HepG2 (cell line): ENCODE measurements at regions not wholly inside any gene's neighbourhood (a gene's known extent, or its start where the extent isn't known, plus 50 kb on each side); places are given as distances from the start of the nearest gene placed in this dataset.

Experiments
- ATAC-seq: fragments of 200-7000 bp; cut with Tn5 transposase; 3 replicates; pipeline ENCODE4 v1.9.1; 2020; ENCODE audit warnings: mild to moderate bottlenecking, moderate library complexity
- BruUV-seq: library from RNA; stranded (reverse); fragments of 400-500 nt; replicated peaks from 2 replicates; lab custom pipeline; 2021; lab: Mats Ljungman, UMichigan
- CTCF ChIA-PET: fragments of 300-600 bp; formaldehyde crosslinking; extraction: SDS; loops from one replicate; lab custom pipeline; 2021; ENCODE audit warnings: low total read pairs, inconsistent platforms, low intra/inter-chr PET ratio; lab: Yijun Ruan, JAX
- POLR2A ChIA-PET: fragments of 350-600 bp; sonication (Branson Sonifier 250); formaldehyde crosslinking; loops from one replicate; lab custom pipeline; 2020; ENCODE audit warnings: antibody characterized with exemption, inconsistent platforms; lab: Yijun Ruan, JAX
- DNase-seq: peaks from one replicate; pipeline ENCODE4 v3.0.0-alpha.2; 2015; ENCODE audit warnings: low spot score
- FAIRE-seq: peaks from 3 replicates; lab custom pipeline; 2011; peaks lifted over from hg19 to GRCh38; lab: Jason Lieb, UNC
- H2AFZ ChIP-seq: one replicate; pipeline ENCODE4 v1.6.1; 2011; ENCODE audit warnings: low read length, inconsistent platforms
- H3K27ac ChIP-seq: fragments of 300-600 bp; 3 replicates; pipeline ENCODE4 v1.8.0; 2011; ENCODE audit warnings: mixed run types, mild to moderate bottlenecking, mixed read lengths, low read length, inconsistent platforms; ENCODE audit not compliant: insufficient read depth; ENCODE audit errors: extremely low read length
- H3K27me3 ChIP-seq, 2 experiments: fragments of 200-600 bp in 1 of 2; 2 replicates in 1 of 2; 3 replicates in 1 of 2; pipeline versions ENCODE4 v1.6.0 to v1.8.0; 2011; ENCODE audit warnings: low read length in 2 of 2, mild to moderate bottlenecking in 2 of 2, moderate library complexity in 2 of 2, inconsistent platforms in 1 of 2; ENCODE audit not compliant: insufficient read depth in 2 of 2, control insufficient read depth in 1 of 2
- H3K36me3 ChIP-seq, 2 experiments: fragments of 200-600 bp in 1 of 2; replicated peaks in 1 of 2; 2 replicates in 1 of 2; 3 replicates in 1 of 2; pipeline versions ENCODE4 v1.5.1 to v1.8.0; 2011; ENCODE audit warnings: low read length in 2 of 2, inconsistent platforms in 1 of 2; ENCODE audit not compliant: insufficient read depth in 2 of 2, control insufficient read depth in 1 of 2
- H3K4me1 ChIP-seq: 2 replicates; pipeline ENCODE4 v1.5.1; 2012; ENCODE audit warnings: low read length, inconsistent platforms; ENCODE audit not compliant: insufficient read depth
- H3K4me2 ChIP-seq: 2 replicates; pipeline ENCODE4 v1.6.0; 2011; ENCODE audit warnings: low read depth, low read length, inconsistent platforms
- H3K4me3 ChIP-seq, 3 experiments: fragments of 200-600 bp in 1 of 3; sonication (generic), shearing (Covaris generic) in 1 of 3; replicated peaks in 1 of 3; 2 replicates each; pipeline ENCODE4 v1.5.1; 2011 to 2016; ENCODE audit warnings: low read length in 3 of 3, inconsistent platforms in 2 of 3, low read depth in 2 of 3, mild to moderate bottlenecking in 2 of 3, control low read depth in 1 of 3, mixed read lengths in 1 of 3; ENCODE audit not compliant: insufficient read depth in 1 of 3
- H3K79me2 ChIP-seq: one replicate; pipeline ENCODE4 v1.6.1; 2011; ENCODE audit warnings: low read length, inconsistent platforms; ENCODE audit not compliant: insufficient read depth
- H3K9ac ChIP-seq: 2 replicates; pipeline ENCODE4 v1.6.0; 2011; ENCODE audit warnings: mild to moderate bottlenecking, low read depth, low read length, inconsistent platforms; ENCODE audit not compliant: insufficient read depth
- H3K9me3 ChIP-seq: 2 replicates; pipeline ENCODE4 v1.5.1; 2012; ENCODE audit warnings: mild to moderate bottlenecking, low read length
- H4K20me1 ChIP-seq: 2 replicates; pipeline ENCODE4 v1.6.0; 2011; ENCODE audit warnings: inconsistent platforms, mild to moderate bottlenecking, low read length, moderate library complexity; ENCODE audit not compliant: insufficient read depth
- IRF9 ChIP-seq: sonication (generic); formaldehyde crosslinking; IDR thresholded peaks from 2 replicates; pipeline ENCODE4 v1.8.0; 2022; ENCODE audit warnings: missing genetic modification reagents, mild to moderate bottlenecking, borderline replicate concordance
- PAF1 ChIP-seq: IDR thresholded peaks from 2 replicates; pipeline ENCODE4 v1.6.1; 2016; ENCODE audit warnings: missing genetic modification reagents, missing compliant biosample characterization
- TFAP4 ChIP-seq: sonication (generic); IDR thresholded peaks from 2 replicates; pipeline ENCODE4 v1.6.1; 2016; ENCODE audit warnings: low read depth, borderline replicate concordance
- ZBED4 ChIP-seq: sonication (generic); formaldehyde crosslinking; IDR thresholded peaks from 2 replicates; pipeline ENCODE4 v1.4.0; 2020; ENCODE audit warnings: missing genetic modification reagents, borderline replicate concordance
- ZFX ChIP-seq: sonication (generic); formaldehyde crosslinking; IDR thresholded peaks from 2 replicates; pipeline ENCODE4 v1.4.0; 2020; ENCODE audit warnings: mild to moderate bottlenecking, low read depth, missing genetic modification reagents, moderate library complexity
- in situ Hi-C: cut with HindIII; loops from 2 replicates; pipeline ENCODE4 v1.10.0; 2017; ENCODE audit warnings: low pct_unique_long_range_greater_than_20kb; ENCODE audit not compliant: extremely low pct_ligation_motif_present
- intact Hi-C: fragments of 100-400 bp; cut with micrococcal nuclease; formaldehyde crosslinking; loops from one replicate; pipeline ENCODE4 v1.10.0; 2022; ENCODE audit not compliant: unreplicated experiment

GRCh38 chr4:31037703-31038102 is 317.5 kb downstream of the PCDH7 start:
- no peaks in the 10 kb centered on the region for H3K79me2 ChIP-seq
- in situ Hi-C loops, result no loop called here
- H3K9ac ChIP-seq, result no peak overlapping the region
- no peaks in the 10 kb centered on the region for H3K9me3 ChIP-seq
- no peak for TF ChIP-seq ZBED4 (CRISPR knock-in tag)
- TF ChIP-seq IRF9 (CRISPR knock-in tag), result no peak
- no peak for TF ChIP-seq TFAP4
- no peak for TF ChIP-seq ZFX (CRISPR knock-in tag)
- TF ChIP-seq PAF1 (CRISPR knock-in tag), result no peak
- H3K4me1 ChIP-seq, result no peaks in the 10 kb centered on the region
- DNase-seq, result no peak
- H3K27me3 ChIP-seq, result no peaks in the 10 kb centered on the region
- CTCF ChIA-PET, result no interaction called here
- BruUV-seq, result no TSS peak
- POLR2A ChIA-PET, result no interaction called here
- H3K4me2 ChIP-seq, result no peak overlapping the region
- ATAC-seq, result no peak
- no peak for FAIRE-seq
- intact Hi-C loops, result no loop called here
- H4K20me1 ChIP-seq, result no peaks in the 10 kb centered on the region
- H3K27ac ChIP-seq, result no peak overlapping the region
- H3K4me3 ChIP-seq, result no peak overlapping the region
- H3K36me3 ChIP-seq, result no peaks in the 10 kb centered on the region
- H2AFZ ChIP-seq, result no peak overlapping the region
